ENCODE measurements at regions not wholly inside any gene's neighbourhood (a gene's known extent, or its start where the extent isn't known, plus 50 kb on each side); places are given as distances from the start of the nearest gene placed in this dataset.

DNA sequence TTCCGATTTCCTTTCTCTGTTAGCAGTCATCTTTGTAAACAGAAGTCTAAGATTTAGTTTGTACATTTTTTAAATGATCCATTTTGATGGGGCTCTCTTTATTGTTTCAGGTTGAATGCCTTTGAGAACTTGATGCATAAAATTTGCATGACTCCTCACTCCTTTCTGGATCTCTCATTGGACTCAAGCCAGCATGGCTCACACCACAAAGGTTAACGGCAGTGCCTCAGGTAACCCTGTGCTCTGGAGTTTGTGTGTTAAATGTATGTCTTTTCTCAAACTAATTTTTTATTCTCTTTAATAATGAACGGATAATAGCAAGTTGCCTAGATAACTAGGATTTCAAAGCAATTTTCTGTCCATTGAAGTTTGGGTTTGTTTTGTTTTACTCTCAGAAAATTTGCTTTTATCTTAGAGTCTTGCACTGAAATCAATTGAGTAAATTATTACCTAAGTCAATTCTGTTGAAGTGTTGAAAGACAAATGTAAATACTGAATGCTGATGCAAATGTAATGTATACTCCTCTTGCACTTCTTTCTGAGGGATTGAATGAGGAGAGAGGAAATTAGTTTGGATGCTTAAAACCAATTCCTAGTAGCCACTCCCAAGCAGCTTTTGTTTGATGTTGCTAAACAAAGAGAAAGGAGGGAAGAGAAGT is 164.6 kb upstream of the DMRT1 start:
- Histone ChIP-seq H3K4me1 (ENCODE audit: control insufficient read depth, extremely low read depth, insufficient read depth, low read length) (peaks cover 23% of the 10 kb centered on the region), H3K36me3 (ENCODE audit: control insufficient read depth in 2 of 2, extremely low read depth in 1 of 2, insufficient read depth in 2 of 2, low read length in 2 of 2) (no peaks in the 10 kb centered on the region), H3K27ac (ENCODE audit: insufficient read depth, low read depth, low read length) (peak overlapping the region; percentile 44), H3K4me2 (ENCODE audit: insufficient read depth, low read length) (peak overlapping the region; percentile 98), H2AFZ (ENCODE audit: low read depth, low read length) (peak overlapping the region; percentile 40), H3K27me3 (ENCODE audit: control insufficient read depth in 2 of 2, insufficient read depth in 2 of 2, low read length in 2 of 2) (no peaks in the 10 kb centered on the region), H3K4me3 (replicated peaks in 1 of 3; ENCODE audit: insufficient read depth in 1 of 3, low read depth in 1 of 3, low read length in 3 of 3) (peak overlapping the region; percentile 20 to 55 (median 29)), H3K9ac (replicated peaks; ENCODE audit: extremely low read depth, insufficient read depth, low read length) (peak overlapping the region; percentile 47), H3K9me1 (replicated peaks; ENCODE audit: control insufficient read depth, extremely low read depth, insufficient read depth, low read length) (no peaks in the 10 kb centered on the region), H3K9me3 (replicated peaks; ENCODE audit: control insufficient read depth, insufficient read depth, low read length) (no peaks in the 10 kb centered on the region), H4K20me1 (replicated peaks; ENCODE audit: control insufficient read depth, extremely low read depth, insufficient read depth, low read length) (no peaks in the 10 kb centered on the region), H3K79me2 (ENCODE audit: control insufficient read depth, insufficient read depth, low read length) (no peaks in the 10 kb centered on the region)
- POLR2A ChIA-PET = no interaction called here
- CTCF ChIA-PET = interaction anchor here (1.4 kb wide), 1 partner anchor 56 kb away, joined by 4 read pairs; no protein-coding TSS in a partner anchor
- DNase-seq (ENCODE audit: low read depth, low spot score) (no peak), FAIRE-seq (no peak)
- dilution Hi-C loops (cut with MboI; ENCODE audit: extremely low pct_ligation_motif_present, low sequenced_read_pairs) (no loop called here), intact Hi-C loops (cut with micrococcal nuclease) (loop anchor here (1.0 to 2.0 kb wide), 2 partner anchors 75 to 124 kb away; no protein-coding TSS in a partner anchor)
- TF ChIP-seq POLR2A (IDR thresholded peaks at IDR 0.05; ENCODE audit: low read depth, low read length) = no peak
- TF ChIP-seq MAX (IDR thresholded peaks at IDR 0.05; ENCODE audit: insufficient read depth, insufficient read length) = no peak
- no peak for TF ChIP-seq EZH2 (IDR thresholded peaks at IDR 0.05; ENCODE audit: borderline replicate concordance, low read depth, low read length, severe bottlenecking)
- no peak for TF ChIP-seq POLR2AphosphoS5 (IDR thresholded peaks at IDR 0.05; ENCODE audit: insufficient read depth, low read depth, low read length)
- TF ChIP-seq JUN (IDR thresholded peaks at IDR 0.05; ENCODE audit: borderline replicate concordance, insufficient read depth, insufficient read length, low read depth) = no peak
- TF ChIP-seq GATA2 (IDR thresholded peaks at IDR 0.05; ENCODE audit: insufficient read depth, insufficient read length, low read depth, low read length) = no peak
- no peak for TF ChIP-seq FOS (IDR thresholded peaks at IDR 0.05; ENCODE audit: borderline replicate concordance, insufficient read depth, low read length)
- BruUV-seq (replicated peaks) = no TSS peak

Measured in endothelial cell of umbilical vein (primary cell).